ENCODE measurements at regions not wholly inside any gene's neighbourhood (a gene's known extent, or its start where the extent isn't known, plus 50 kb on each side); places are given as distances from the start of the nearest gene placed in this dataset.

DNA sequence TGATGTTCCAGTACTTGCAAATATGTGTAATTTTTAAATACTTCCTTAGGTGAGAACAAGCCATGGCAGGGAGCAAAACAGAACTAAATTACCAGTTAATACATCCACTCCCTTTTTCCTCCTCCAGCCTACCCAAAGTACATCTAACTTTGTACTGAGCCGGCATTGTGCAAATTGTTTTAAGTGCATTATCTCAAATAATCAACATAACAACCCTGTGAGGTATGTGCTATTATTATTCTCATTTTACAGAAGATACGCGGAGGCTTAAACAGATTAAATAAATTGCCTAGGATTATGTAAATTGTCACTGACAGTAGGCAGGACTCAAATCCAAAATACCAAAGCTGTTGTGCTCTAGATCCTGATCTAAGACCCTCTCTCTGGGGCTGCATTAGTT, 55.5 kb upstream of the KLF4 start:
- no peak overlapping the region for H3K4me3 ChIP-seq
- no peak overlapping the region for H3K27ac ChIP-seq

DNA sequence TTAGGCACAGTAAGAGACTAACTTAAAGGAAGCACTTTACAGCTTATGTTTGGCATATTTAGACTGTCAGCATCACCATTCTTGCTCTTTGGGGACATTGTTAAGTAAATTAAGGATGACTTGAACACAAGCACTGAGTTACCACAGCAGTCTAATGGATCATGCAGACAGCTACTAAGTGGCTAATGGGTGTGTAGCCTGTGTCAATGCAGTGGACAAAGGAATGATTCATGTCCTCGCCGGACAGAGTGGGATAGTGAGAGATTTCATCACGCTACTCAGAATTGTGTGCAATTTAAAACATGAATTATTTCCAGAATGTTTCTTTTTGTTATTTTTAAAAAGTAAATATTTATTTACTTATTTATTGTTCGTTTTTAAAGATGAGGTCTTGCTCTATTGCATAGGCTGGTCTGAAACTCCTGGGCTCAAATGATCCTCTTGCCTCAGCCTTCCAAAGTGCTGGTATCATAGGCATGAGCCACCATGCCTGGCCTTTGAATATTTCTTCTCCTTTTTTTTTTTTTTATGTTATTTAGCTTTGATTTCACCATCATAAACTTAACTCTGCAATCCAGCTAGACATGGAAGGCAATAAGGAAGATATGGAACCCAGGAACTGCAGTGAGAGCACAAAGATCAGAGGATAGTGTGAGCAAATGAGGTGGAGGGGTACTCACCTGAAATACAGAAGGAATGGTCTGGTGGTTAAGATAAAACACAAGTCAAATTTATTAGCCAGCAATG, 53.0 kb upstream of the KLF4 start:
- no peak overlapping the region for H3K4me3 ChIP-seq
- no peak overlapping the region for H3K27ac ChIP-seq

DNA sequence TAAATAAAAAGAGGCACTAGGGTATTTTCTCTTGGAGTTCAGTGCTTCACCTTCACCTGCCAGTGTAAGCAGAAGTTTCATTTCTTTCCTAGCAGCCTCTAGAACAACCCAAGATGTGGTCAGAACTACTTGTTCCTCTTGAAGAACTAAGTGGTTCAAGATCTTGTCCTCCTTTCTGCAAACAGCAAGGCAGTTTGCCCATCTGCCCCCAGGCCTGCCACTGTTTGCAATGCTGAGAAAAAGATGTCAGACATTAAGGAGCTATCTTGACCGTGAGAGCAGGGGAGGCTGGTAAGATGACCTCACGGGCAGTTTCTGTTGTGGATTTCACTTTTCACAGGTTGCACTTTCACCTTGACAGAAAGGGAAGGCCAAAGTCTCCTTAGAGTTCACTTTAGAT, 52.0 kb upstream of the KLF4 start:
- H3K27ac ChIP-seq = no peak overlapping the region
- H3K4me3 ChIP-seq = no peak overlapping the region

DNA sequence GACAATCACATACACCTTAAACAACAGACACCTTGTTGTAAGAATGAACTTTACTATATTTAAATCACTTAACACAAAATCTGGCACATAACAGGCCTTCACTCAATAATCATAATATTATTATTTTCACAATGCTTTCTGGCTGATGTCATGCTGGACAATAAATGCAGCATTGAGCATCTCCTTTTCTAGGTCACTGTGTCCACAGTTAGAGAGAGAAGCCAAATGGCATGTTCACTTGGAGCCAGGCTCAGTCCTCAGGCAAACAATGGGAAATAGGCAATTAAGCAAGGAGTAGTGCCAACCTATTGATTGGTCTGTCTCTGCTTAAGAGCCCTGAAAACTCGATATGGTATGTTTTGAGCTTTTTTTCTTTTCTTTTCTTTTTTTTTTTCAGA, 50.6 kb upstream of the KLF4 start:
- Histone ChIP-seq H3K4me3 (no peak overlapping the region), H3K27ac (no peak overlapping the region)

DNA sequence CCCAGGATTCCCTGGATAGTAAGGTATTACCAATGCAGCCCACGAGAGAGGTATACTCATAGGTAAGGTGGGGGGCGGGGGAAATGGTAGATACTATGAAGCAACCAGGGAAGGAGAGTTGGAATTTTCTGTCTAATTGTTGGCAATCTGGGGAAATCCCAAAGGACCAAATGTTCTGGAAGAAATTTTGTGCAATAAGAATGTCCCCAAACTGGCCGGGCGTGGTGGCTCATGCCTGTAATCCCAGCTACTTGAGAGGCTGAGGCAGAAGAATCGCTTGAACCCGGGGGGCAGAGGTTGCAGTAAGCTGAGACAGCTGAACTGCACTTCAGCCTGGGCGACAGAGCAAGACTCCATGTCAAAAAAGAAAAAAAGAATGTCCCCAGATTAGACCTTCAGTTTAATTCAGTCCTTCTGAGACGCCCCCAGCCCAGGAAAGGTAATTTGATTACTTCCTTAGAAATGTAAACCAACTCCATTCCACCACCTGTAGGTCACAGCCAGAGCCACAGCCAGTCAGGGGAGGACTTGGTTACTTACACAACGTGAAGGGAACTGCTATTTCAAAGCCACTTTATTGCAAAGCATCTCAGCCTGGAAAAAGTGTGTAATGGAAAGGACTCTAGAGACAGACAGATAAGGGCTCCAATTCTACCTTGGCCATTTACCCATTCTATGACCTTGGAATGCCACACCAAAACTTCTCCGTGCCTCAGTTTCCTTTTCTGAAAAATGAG, 50.0 kb upstream of the KLF4 start:
- H3K4me3 ChIP-seq = no peak overlapping the region
- H3K27ac ChIP-seq = no peak overlapping the region

Data from skin epidermis (tissue), 12 donors.